Hepatocyte (in vitro differentiated cells): ENCODE measurements at regions not wholly inside any gene's neighbourhood (a gene's known extent, or its start where the extent isn't known, plus 50 kb on each side); places are given as distances from the start of the nearest gene placed in this dataset.
"Not testable (repeated sequence)": the region's sequence is repeated elsewhere in the genome, so short reads cannot be mapped to it uniquely, and the experiment has no call there.

ENCODE experiments used
- DNase-seq: peaks from one replicate; pipeline ENCODE4 v3.0.0-alpha.2; 2016; ENCODE audit warnings: low spot score
- H2AFZ ChIP-seq: fragments of 200-600 bp; sonication (generic); 2 replicates; pipeline ENCODE4 v1.6.0; 2016; ENCODE audit warnings: antibody characterized with exemption, mild to moderate bottlenecking
- H3K27ac ChIP-seq: fragments of 200-600 bp; sonication (generic); 2 replicates; pipeline ENCODE4 v1.5.1; 2016; ENCODE audit warnings: mild to moderate bottlenecking
- H3K27me3 ChIP-seq: fragments of 200-600 bp; sonication (generic); 2 replicates; pipeline ENCODE4 v1.6.1; 2016
- H3K36me3 ChIP-seq: fragments of 200-600 bp; sonication (generic); replicated peaks from 2 replicates; pipeline ENCODE4 v1.5.1; 2016; ENCODE audit warnings: low read depth; ENCODE audit not compliant: insufficient read depth
- H3K4me1 ChIP-seq: fragments of 200-600 bp; sonication (generic); 2 replicates; pipeline ENCODE4 v1.5.1; 2016; ENCODE audit warnings: mild to moderate bottlenecking, moderate library complexity; ENCODE audit not compliant: insufficient read depth
- H3K4me2 ChIP-seq: fragments of 200-600 bp; sonication (generic); 2 replicates; pipeline ENCODE4 v1.6.0; 2016
- H3K4me3 ChIP-seq: fragments of 200-600 bp; sonication (generic); 2 replicates; pipeline ENCODE4 v1.5.1; 2016; ENCODE audit warnings: mild to moderate bottlenecking
- H3K79me2 ChIP-seq: fragments of 200-600 bp; sonication (generic); 2 replicates; pipeline ENCODE4 v1.6.0; 2017; ENCODE audit warnings: mild to moderate bottlenecking
- H3K9me2 ChIP-seq: fragments of 200-600 bp; sonication (generic); replicated peaks from 2 replicates; pipeline ENCODE4 v1.6.0; 2017; ENCODE audit warnings: mild to moderate bottlenecking; ENCODE audit not compliant: insufficient read depth
- H3K9me3 ChIP-seq: fragments of 200-600 bp; sonication (generic); 2 replicates; pipeline ENCODE4 v1.5.1; 2016; ENCODE audit warnings: low read depth, mild to moderate bottlenecking
- H4K20me1 ChIP-seq: fragments of 200-600 bp; sonication (generic); 2 replicates; pipeline ENCODE4 v1.6.0; 2016; ENCODE audit warnings: mild to moderate bottlenecking; ENCODE audit not compliant: insufficient read depth, poor library complexity, severe bottlenecking
- EZH2 ChIP-seq: fragments of 200-600 bp; sonication (generic); IDR thresholded peaks from 2 replicates; pipeline ENCODE4 v1.6.1; 2016; ENCODE audit warnings: antibody characterized with exemption, mild to moderate bottlenecking, borderline replicate concordance
- EZH2phosphoT487 ChIP-seq: fragments of 200-600 bp; sonication (generic); IDR thresholded peaks from one replicate; pipeline ENCODE4 v1.6.1; 2018; ENCODE audit warnings: antibody characterized with exemption, mild to moderate bottlenecking, low read depth, moderate library complexity; ENCODE audit not compliant: unreplicated experiment, severe bottlenecking
- WGBS: methylation state at CpG from one replicate; pipeline ENCODE4 v1.1.6; 2016; ENCODE audit warnings: low lambda C conversion rate; ENCODE audit errors: missing lambda C conversion rate; 5-methylcytosine and 5-hydroxymethylcytosine counted together
- TF ChIP-seq, protein P1 (sequence below): fragments of 200-600 bp; sonication (generic); IDR thresholded peaks from 2 replicates; pipeline ENCODE4 v1.5.1; 2016; ENCODE audit warnings: antibody characterized with exemption, mild to moderate bottlenecking; ENCODE audit not compliant: poor library complexity

DNA sequence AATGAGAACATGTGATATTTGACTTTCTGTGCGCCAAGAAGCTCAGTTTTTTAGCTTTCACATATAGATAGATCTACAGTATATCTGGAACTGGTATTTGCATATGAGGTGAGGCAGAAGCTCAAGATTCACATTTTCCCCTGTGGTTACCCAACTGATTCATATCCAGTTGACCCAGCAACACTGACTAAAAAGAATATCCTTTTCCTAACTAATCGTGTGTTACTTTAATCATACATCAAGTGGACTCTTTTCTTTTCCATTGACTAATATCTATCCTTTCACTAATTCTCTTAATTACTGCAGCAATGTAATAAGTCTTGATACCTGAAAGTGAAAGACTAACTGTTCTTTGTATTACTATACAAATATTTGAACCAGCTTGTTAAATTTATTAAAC, 236.1 kb downstream of the AEBP2 start:
- Histone ChIP-seq H3K9me3 (no peaks in the 10 kb centered on the region), H3K36me3 (no peaks in the 10 kb centered on the region), H3K27ac (no peak overlapping the region), H2AFZ (no peak overlapping the region), H3K4me3 (no peak overlapping the region), H3K4me2 (no peak overlapping the region), H3K27me3 (no peaks in the 10 kb centered on the region), H3K9me2 (no peaks in the 10 kb centered on the region), H3K4me1 (no peaks in the 10 kb centered on the region), H4K20me1 (no peaks in the 10 kb centered on the region), H3K79me2 (no peaks in the 10 kb centered on the region)
- no peak for TF ChIP-seq EZH2phosphoT487
- TF ChIP-seq, protein P1, sequence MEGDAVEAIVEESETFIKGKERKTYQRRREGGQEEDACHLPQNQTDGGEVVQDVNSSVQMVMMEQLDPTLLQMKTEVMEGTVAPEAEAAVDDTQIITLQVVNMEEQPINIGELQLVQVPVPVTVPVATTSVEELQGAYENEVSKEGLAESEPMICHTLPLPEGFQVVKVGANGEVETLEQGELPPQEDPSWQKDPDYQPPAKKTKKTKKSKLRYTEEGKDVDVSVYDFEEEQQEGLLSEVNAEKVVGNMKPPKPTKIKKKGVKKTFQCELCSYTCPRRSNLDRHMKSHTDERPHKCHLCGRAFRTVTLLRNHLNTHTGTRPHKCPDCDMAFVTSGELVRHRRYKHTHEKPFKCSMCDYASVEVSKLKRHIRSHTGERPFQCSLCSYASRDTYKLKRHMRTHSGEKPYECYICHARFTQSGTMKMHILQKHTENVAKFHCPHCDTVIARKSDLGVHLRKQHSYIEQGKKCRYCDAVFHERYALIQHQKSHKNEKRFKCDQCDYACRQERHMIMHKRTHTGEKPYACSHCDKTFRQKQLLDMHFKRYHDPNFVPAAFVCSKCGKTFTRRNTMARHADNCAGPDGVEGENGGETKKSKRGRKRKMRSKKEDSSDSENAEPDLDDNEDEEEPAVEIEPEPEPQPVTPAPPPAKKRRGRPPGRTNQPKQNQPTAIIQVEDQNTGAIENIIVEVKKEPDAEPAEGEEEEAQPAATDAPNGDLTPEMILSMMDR, result no peak
- no peak for TF ChIP-seq EZH2
- DNase-seq, result no peak
- 92% methylated on average over 2 of the region's 2 CpGs for WGBS

DNA sequence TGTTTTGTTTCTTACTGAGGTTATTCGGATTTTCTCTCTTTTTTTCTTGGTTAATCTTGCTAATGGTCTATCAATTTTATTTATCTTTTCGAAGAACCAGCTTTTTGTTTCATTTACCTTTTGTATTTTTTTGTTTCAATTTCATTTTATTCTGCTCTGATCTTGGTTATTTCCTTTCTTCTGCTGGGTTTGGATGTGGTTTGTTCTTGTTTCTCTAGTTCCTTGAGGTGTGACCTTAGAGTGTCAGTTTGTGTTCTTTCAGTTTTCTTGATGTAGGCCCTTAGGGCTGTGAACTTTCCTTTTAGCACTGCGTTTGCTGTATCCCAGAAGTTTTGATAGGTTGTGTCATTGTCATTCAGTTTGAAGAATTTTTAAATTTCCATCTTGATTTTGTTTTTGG, 239.2 kb downstream of the AEBP2 start:
- DNase-seq, H3K27ac ChIP-seq, H3K4me3 ChIP-seq, H3K27me3 ChIP-seq, H3K9me3 ChIP-seq, H4K20me1 ChIP-seq, H3K4me1 ChIP-seq, H2AFZ ChIP-seq, H3K9me2 ChIP-seq, H3K36me3 ChIP-seq, H3K79me2 ChIP-seq, H3K4me2 ChIP-seq: not testable (repeated sequence)
- WGBS, result 79% methylated on average over 3 of the region's 3 CpGs

GRCh38 chr12:19681007-19681406, 241.7 kb downstream of the AEBP2 start:
- WGBS, result 94% methylated on average over 3 of the region's 3 CpGs
- Histone ChIP-seq H3K27ac (no peak overlapping the region), H4K20me1 (no peaks in the 10 kb centered on the region), H3K9me2 (no peaks in the 10 kb centered on the region), H3K9me3 (no peaks in the 10 kb centered on the region), H3K4me2 (no peak overlapping the region), H3K79me2 (no peaks in the 10 kb centered on the region), H3K27me3 (no peaks in the 10 kb centered on the region), H2AFZ (no peak overlapping the region), H3K4me1 (no peaks in the 10 kb centered on the region), H3K4me3 (no peak overlapping the region), H3K36me3 (no peaks in the 10 kb centered on the region)
- no peak for TF ChIP-seq EZH2phosphoT487
- TF ChIP-seq, protein P1, result no peak
- no peak for TF ChIP-seq EZH2
- DNase-seq, result no peak

DNA sequence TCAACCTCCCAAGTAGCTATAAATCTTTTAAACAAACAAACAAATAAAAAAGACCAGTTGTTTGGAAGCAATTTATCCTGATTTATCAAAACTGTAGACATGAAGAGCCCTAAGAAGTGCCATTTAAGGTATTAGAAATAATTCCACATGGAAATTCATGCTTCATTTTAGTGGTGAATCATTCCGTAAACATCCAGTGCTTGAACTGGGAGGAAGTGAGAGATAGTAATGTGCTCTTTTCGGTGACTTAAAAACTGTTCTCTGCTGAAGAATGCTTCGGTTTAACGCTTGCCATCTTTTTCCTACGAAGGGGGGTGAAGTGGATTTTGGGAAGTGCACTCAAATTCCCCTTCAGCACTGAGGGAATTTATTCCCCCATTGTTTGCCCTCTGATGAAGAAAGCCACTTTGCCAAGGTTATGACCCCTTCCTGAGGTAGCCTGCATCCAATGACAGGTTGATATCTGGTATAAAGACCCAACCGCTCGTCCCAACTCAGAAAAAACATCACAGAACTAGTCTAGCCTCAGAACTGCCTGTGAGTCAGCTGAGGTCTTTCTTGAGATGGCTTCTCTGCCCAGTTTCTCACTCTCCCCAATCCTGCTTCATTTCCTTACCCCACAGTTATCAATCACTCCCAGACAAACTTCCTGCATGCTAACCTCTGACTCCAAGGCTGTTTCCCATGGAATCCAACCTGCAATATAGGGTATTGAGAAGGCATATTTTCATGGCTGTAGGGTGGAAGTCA, 244.1 kb downstream of the AEBP2 start:
- Histone ChIP-seq H3K4me1 (no peaks in the 10 kb centered on the region), H3K9me2 (no peaks in the 10 kb centered on the region), H3K27ac (no peak overlapping the region), H2AFZ (no peak overlapping the region), H3K36me3 (no peaks in the 10 kb centered on the region), H3K27me3 (no peaks in the 10 kb centered on the region), H4K20me1 (no peaks in the 10 kb centered on the region), H3K4me3 (no peak overlapping the region), H3K79me2 (no peaks in the 10 kb centered on the region), H3K9me3 (no peaks in the 10 kb centered on the region), H3K4me2 (no peak overlapping the region)
- DNase-seq, result no peak
- TF ChIP-seq, protein P1, result no peak
- no peak for TF ChIP-seq EZH2phosphoT487
- no peak for TF ChIP-seq EZH2
- 75% methylated on average over 7 of the region's 7 CpGs for WGBS
